Aorta (tissue), 5 donors: ENCODE measurements at regions not wholly inside any gene's neighbourhood (a gene's known extent, or its start where the extent isn't known, plus 50 kb on each side); places are given as distances from the start of the nearest gene placed in this dataset.

Source experiments
- ATAC-seq: fragments of 200-7000 bp; cut with Tn5 transposase; one replicate; pipeline ENCODE4 v1.9.1; 2022; ENCODE audit warnings: moderate library complexity; ENCODE audit not compliant: low FRiP score
- DNase-seq, 2 donors: peaks; one replicate each; pipeline ENCODE4 v3.0.0-alpha.2; 2020
- H3K27ac ChIP-seq, 2 donors: one replicate each; pipeline ENCODE4 v1.5.1; 2013; ENCODE audit warnings: low read length in 2 of 2, mild to moderate bottlenecking in 2 of 2, moderate library complexity in 2 of 2, control low read depth in 1 of 2, inconsistent platforms in 1 of 2, low read depth in 1 of 2
- H3K27me3 ChIP-seq, 2 donors: one replicate each; pipeline ENCODE4 v1.6.1; 2013; ENCODE audit warnings: control low read depth in 1 of 2, low read length in 1 of 2, mild to moderate bottlenecking in 1 of 2, moderate library complexity in 1 of 2; ENCODE audit not compliant: insufficient read depth in 2 of 2, control insufficient read depth in 1 of 2
- H3K36me3 ChIP-seq, 2 donors: one replicate each; pipeline ENCODE4 v1.6.1; 2013; ENCODE audit warnings: control low read depth in 1 of 2, low read length in 1 of 2, mild to moderate bottlenecking in 1 of 2; ENCODE audit not compliant: insufficient read depth in 2 of 2, control insufficient read depth in 1 of 2
- H3K4me1 ChIP-seq, 2 donors: one replicate each; pipeline ENCODE4 v1.6.1; 2013; ENCODE audit warnings: low read length in 2 of 2, control low read depth in 1 of 2, mild to moderate bottlenecking in 1 of 2, moderate library complexity in 1 of 2; ENCODE audit not compliant: insufficient read depth in 2 of 2, control insufficient read depth in 1 of 2
- H3K4me3 ChIP-seq, 2 donors: one replicate each; pipeline ENCODE4 v1.5.1; 2013; ENCODE audit warnings: low read length in 2 of 2, control low read depth in 1 of 2, mild to moderate bottlenecking in 1 of 2
- H3K9me3 ChIP-seq: one replicate; pipeline ENCODE4 v1.6.1; 2013; ENCODE audit warnings: mild to moderate bottlenecking, low read length; ENCODE audit not compliant: control insufficient read depth
- WGBS, 2 donors: extraction: QIAGEN DNeasy Blood & Tissue Kit; methylation state at CpG; one replicate each; pipeline ENCODE4 v1.1.7; 2013; 5-methylcytosine and 5-hydroxymethylcytosine counted together
- intact Hi-C, 2 donors: fragments of 100-400 bp; cut with DNase I; formaldehyde crosslinking; loops; one replicate each; pipeline versions ENCODE4 v1.14.2 to v1.15.0; 2022
- donor health status: healthy with polysubstance abuse.
- donor health status: Bipolar disorder and iron deficiency.
- donor health status: DM: no; HTN: no; CAD: no.
- donor health status: DM: no; HTN: no; CAD: no.
- donor health status: DM: yes; HTN: yes; CAD: no.

- WGBS, 2 donors = 80 to 81% methylated on average over 2 of the region's 2 CpGs
- ATAC-seq (no peak), DNase-seq (no peak)
- no peaks in the 10 kb centered on the region for H3K36me3 ChIP-seq
- no peaks in the 10 kb centered on the region for H3K9me3 ChIP-seq
- no peaks in the 10 kb centered on the region for H3K4me1 ChIP-seq
- intact Hi-C loops = no loop called here
- H3K4me3 ChIP-seq = no peak overlapping the region
- no peak overlapping the region for H3K27ac ChIP-seq
- no peaks in the 10 kb centered on the region for H3K27me3 ChIP-seq
Measured at GRCh38 chr3:5448816-5449215, 261.3 kb downstream of the EDEM1 start.

DNA sequence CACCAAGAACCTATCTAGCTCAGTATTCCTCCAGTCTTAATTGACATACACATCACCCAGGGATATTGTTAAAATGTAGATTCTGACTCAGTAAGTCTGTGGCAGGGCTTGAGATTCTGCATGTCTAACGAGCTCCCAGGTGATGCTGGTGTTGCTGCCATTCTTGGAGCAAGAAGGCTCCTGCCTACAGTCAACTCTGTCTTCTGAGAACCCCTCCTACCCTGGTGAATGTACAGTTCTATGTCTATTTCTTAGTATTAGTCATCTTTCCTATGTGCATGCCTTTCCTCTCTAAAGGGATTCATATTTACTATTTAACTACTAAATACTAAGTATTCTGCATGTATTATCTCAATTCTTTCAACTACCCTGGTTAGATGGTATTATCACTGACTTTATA is 268.7 kb downstream of the EDEM1 start:
- H3K27ac ChIP-seq = no peak overlapping the region
- no peaks in the 10 kb centered on the region for H3K4me1 ChIP-seq
- no peak for ATAC-seq
- intact Hi-C loops = no loop called here
- H3K36me3 ChIP-seq = no peaks in the 10 kb centered on the region
- H3K9me3 ChIP-seq = no peaks in the 10 kb centered on the region
- WGBS, 2 donors = 52 to 55% methylated on average over 1 of the region's 1 CpG
- DNase-seq = no peak
- no peaks in the 10 kb centered on the region for H3K27me3 ChIP-seq
- H3K4me3 ChIP-seq = no peak overlapping the region

GRCh38 chr3:5458526-5458925 is 271.0 kb downstream of the EDEM1 start:
- Histone ChIP-seq H3K27me3 (no peaks in the 10 kb centered on the region), H3K4me3 (no peak overlapping the region), H3K4me1 (no peaks in the 10 kb centered on the region), H3K36me3 (no peaks in the 10 kb centered on the region), H3K27ac (no peak overlapping the region), H3K9me3 (no peaks in the 10 kb centered on the region)
- DNase-seq (no peak), ATAC-seq (no peak)
- intact Hi-C loops = no loop called here

- no peak overlapping the region for H3K27ac ChIP-seq
- no peaks in the 10 kb centered on the region for H3K9me3 ChIP-seq
- DNase-seq (no peak), ATAC-seq (no peak)
- no peaks in the 10 kb centered on the region for H3K36me3 ChIP-seq
- no peaks in the 10 kb centered on the region for H3K4me1 ChIP-seq
- H3K27me3 ChIP-seq = no peaks in the 10 kb centered on the region
- no peak overlapping the region for H3K4me3 ChIP-seq
- 54 to 61% methylated on average over 1 of the region's 1 CpG for WGBS, 2 donors
- intact Hi-C loops = no loop called here
Measured at GRCh38 chr3:5462086-5462485, 274.6 kb downstream of the EDEM1 start.

DNA sequence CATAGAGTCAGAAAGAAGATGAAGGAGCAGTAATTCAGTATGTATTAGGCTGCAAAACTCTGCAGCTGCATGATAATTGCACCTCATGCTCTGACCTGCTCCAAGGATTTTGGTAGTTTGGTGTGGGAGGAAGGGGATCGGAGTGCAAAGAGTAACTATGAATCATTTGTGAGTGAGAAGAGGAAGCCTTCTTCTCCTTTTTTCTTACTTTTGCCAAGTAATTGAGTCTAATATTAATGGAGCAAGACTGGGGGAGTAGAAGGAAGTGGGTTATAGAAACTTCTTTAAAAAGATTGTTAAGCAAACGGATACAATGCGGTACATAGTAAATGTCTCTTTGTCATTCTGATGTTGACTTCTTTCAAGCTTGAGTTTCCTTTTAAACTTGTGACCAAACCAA is 276.5 kb downstream of the EDEM1 start:
- Histone ChIP-seq H3K36me3 (no peaks in the 10 kb centered on the region), H3K4me3 (no peak overlapping the region), H3K9me3 (no peaks in the 10 kb centered on the region), H3K27ac (no peak overlapping the region), H3K4me1 (no peaks in the 10 kb centered on the region), H3K27me3 (no peaks in the 10 kb centered on the region)
- WGBS, 2 donors = 67 to 84% methylated on average over 3 of the region's 3 CpGs
- no peak for DNase-seq
- no peak for ATAC-seq
- intact Hi-C loops = no loop called here

GRCh38 chr3:5464649-5465048 is 277.1 kb downstream of the EDEM1 start:
- DNase-seq (no peak), ATAC-seq (no peak)
- intact Hi-C loops = no loop called here
- no peaks in the 10 kb centered on the region for H3K4me1 ChIP-seq
- H3K36me3 ChIP-seq = no peaks in the 10 kb centered on the region
- H3K9me3 ChIP-seq = no peaks in the 10 kb centered on the region
- H3K27ac ChIP-seq = no peak overlapping the region
- 85 to 87% methylated on average over 4 of the region's 4 CpGs for WGBS, 2 donors
- no peak overlapping the region for H3K4me3 ChIP-seq
- no peaks in the 10 kb centered on the region for H3K27me3 ChIP-seq

DNA sequence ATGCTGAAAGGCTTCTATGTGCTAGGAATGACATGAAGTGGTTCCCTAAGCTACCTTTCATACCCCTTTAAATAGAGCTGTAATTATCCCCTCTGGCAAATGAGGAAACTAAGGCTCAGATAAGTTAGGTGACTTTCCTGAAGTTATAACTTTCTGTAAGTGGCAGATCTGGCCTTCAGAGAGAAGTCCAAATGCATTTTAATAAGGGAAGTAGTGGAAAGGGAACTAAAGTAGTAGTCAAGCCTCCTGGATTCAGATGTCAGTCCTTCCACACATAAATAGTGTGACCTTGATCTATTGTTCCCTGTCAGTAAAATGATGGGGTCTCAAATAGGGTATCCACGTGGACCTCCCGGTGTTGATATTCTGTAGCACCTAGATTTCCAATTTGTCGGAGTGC is 277.7 kb downstream of the EDEM1 start:
- no peaks in the 10 kb centered on the region for H3K36me3 ChIP-seq
- no peaks in the 10 kb centered on the region for H3K4me1 ChIP-seq
- 80 to 83% methylated on average over 3 of the region's 3 CpGs for WGBS, 2 donors
- intact Hi-C loops = no loop called here
- H3K27me3 ChIP-seq = no peaks in the 10 kb centered on the region
- H3K27ac ChIP-seq = no peak overlapping the region
- no peak for DNase-seq
- ATAC-seq = no peak
- H3K4me3 ChIP-seq = no peak overlapping the region
- no peaks in the 10 kb centered on the region for H3K9me3 ChIP-seq

DNA sequence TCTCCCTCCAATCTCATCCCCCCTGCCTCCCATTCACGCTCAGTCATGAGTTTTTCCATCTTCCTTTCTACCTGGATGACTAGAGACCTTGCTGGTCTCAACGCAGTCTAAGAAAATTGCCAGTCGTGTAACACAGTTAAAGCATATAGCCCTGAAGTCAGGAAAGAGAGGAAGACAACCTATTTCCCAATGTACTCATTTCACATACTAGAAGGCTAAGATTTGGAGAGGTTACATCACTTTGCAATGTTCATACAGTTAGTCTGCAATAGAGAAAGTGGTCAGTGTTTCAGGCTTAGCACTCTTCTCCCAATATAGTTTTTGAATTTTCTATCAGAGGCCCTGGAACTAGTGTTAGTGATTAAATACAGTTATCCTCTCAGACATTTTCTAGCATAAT is 278.6 kb downstream of the EDEM1 start:
- intact Hi-C loops = no loop called here
- Histone ChIP-seq H3K36me3 (no peaks in the 10 kb centered on the region), H3K4me3 (no peak overlapping the region), H3K9me3 (no peaks in the 10 kb centered on the region), H3K4me1 (no peaks in the 10 kb centered on the region), H3K27me3 (no peaks in the 10 kb centered on the region), H3K27ac (no peak overlapping the region)
- ATAC-seq = no peak
- 71 to 74% methylated on average over 3 of the region's 3 CpGs for WGBS, 2 donors
- no peak for DNase-seq

- ATAC-seq (no peak), DNase-seq (no peak)
- Histone ChIP-seq H3K27ac (no peak overlapping the region), H3K36me3 (no peaks in the 10 kb centered on the region), H3K4me1 (no peaks in the 10 kb centered on the region), H3K4me3 (no peak overlapping the region), H3K9me3 (no peaks in the 10 kb centered on the region), H3K27me3 (no peaks in the 10 kb centered on the region)
- 58 to 60% methylated on average over 1 of the region's 1 CpG for WGBS, 2 donors
- intact Hi-C loops = no loop called here
Measured at GRCh38 chr3:5466717-5467116, 279.2 kb downstream of the EDEM1 start.
